Activated naive CD8-positive, alpha-beta T cell treated with anti-CD3 and anti-CD28 coated beads, Interleukin-2, amount 10 ng/mL, durations not matched to agents 7 days and 5 days (primary cell): ENCODE measurements at regions not wholly inside any gene's neighbourhood (a gene's known extent, or its start where the extent isn't known, plus 50 kb on each side); places are given as distances from the start of the nearest gene placed in this dataset.

Experiments used
- ATAC-seq: fragments of 150-1000 bp; cut with Tn5 transposase; one replicate; pipeline ENCODE4 v1.10.0; 2021; ENCODE audit warnings: low read depth, moderate library complexity
- POLR2A ChIA-PET: fragments of 350-600 bp; sonication (Branson Sonifier 250); formaldehyde crosslinking; loops from one replicate; lab custom pipeline; 2021; ENCODE audit warnings: antibody characterized with exemption; lab: Charles Lee
- DNase-seq: peaks from one replicate; pipeline ENCODE4 v3.0.0; 2021
- H3K27ac Mint-ChIP-seq: one replicate; pipeline ENCODE4 v1.8.0; 2022; ENCODE audit warnings: mild to moderate bottlenecking, mixed read lengths
- H3K27me3 Mint-ChIP-seq: one replicate; pipeline ENCODE4 v1.8.0; 2022; ENCODE audit warnings: mild to moderate bottlenecking, moderate library complexity, mixed read lengths
- H3K36me3 Mint-ChIP-seq: one replicate; pipeline ENCODE4 v1.8.0; 2021; ENCODE audit warnings: mild to moderate bottlenecking, mixed read lengths
- H3K4me1 Mint-ChIP-seq: one replicate; pipeline ENCODE4 v1.8.0; 2021; ENCODE audit warnings: mixed read lengths
- H3K4me3 Mint-ChIP-seq: one replicate; pipeline ENCODE4 v1.8.0; 2022; ENCODE audit warnings: mild to moderate bottlenecking, moderate library complexity, mixed read lengths
- H3K9me3 Mint-ChIP-seq: one replicate; pipeline ENCODE4 v1.8.0; 2021; ENCODE audit warnings: mixed read lengths

DNA sequence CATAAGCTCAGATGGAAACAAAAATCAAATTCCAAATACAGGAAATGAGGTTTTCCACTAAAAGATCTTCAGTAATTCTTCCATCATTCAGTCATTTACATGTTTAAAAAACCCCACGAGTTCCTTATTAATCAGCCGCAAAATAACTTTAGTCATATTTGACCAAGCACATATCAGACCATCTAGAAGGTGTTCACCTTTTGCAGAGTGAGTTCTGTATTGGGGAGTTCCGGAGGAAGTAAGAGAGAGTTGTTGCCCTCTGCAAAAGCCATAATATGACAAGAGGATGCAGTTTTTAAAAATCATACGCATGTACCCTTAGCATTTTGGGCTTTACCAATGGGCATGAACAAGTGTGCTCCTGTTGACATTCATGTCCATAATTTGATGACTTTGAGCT, 61.6 kb downstream of the CCR1 start:
- H3K4me1 Mint-ChIP-seq: peaks cover 22% of the 10 kb centered on the region
- H3K27me3 Mint-ChIP-seq: peaks cover 2% of the 10 kb centered on the region
- H3K9me3 Mint-ChIP-seq: peaks cover 11% of the 10 kb centered on the region
- H3K27ac Mint-ChIP-seq: peak overlapping the region; percentile 60
- DNase-seq: no peak
- POLR2A ChIA-PET: interaction anchor here (0.6 to 0.7 kb wide), 2 partner anchors 46 to 61 kb away, joined by 3 to 4 read pairs; no protein-coding TSS in a partner anchor
- ATAC-seq: no peak
- peak overlapping the region; percentile 25 for H3K4me3 Mint-ChIP-seq
- H3K36me3 Mint-ChIP-seq: peaks cover 17% of the 10 kb centered on the region

- DNase-seq (no peak), ATAC-seq (peak; percentile 95)
- Mint-ChIP-seq H3K27ac (peak overlapping the region; percentile 62), H3K4me1 (peaks cover 22% of the 10 kb centered on the region), H3K9me3 (peaks cover 12% of the 10 kb centered on the region), H3K27me3 (peaks cover 2% of the 10 kb centered on the region), H3K36me3 (peaks cover 17% of the 10 kb centered on the region), H3K4me3 (peak overlapping the region; percentile 38)
- POLR2A ChIA-PET: no interaction called here
These were observed 62.1 kb downstream of the CCR1 start for GRCh38 chr3:46146021-46146420.

DNA sequence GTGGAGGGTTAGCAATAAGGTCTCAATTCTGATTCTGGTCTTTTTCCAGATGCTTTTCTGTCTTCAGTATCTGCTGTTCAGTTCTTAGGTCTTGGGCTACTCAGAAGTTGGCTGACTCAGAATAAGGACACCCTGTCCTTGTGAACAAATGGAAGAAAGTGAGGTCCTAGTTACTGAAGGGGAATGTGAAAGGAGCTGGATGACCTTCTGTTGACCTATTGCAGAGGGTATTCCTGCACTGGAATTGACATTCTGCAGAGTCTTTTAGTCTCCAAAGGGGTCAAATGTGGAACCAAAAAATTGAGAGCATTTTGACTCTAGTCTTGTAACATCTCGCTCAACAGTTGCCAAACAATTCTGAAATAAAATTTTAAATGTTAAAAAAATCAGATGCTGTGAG, 63.0 kb downstream of the CCR1 start:
- ATAC-seq (no peak), DNase-seq (no peak)
- Mint-ChIP-seq H3K4me1 (peaks cover 22% of the 10 kb centered on the region), H3K27me3 (peaks cover 2% of the 10 kb centered on the region), H3K27ac (no peak overlapping the region), H3K4me3 (no peak overlapping the region), H3K36me3 (peaks cover 17% of the 10 kb centered on the region), H3K9me3 (peaks cover 13% of the 10 kb centered on the region)
- POLR2A ChIA-PET: no interaction called here

DNA sequence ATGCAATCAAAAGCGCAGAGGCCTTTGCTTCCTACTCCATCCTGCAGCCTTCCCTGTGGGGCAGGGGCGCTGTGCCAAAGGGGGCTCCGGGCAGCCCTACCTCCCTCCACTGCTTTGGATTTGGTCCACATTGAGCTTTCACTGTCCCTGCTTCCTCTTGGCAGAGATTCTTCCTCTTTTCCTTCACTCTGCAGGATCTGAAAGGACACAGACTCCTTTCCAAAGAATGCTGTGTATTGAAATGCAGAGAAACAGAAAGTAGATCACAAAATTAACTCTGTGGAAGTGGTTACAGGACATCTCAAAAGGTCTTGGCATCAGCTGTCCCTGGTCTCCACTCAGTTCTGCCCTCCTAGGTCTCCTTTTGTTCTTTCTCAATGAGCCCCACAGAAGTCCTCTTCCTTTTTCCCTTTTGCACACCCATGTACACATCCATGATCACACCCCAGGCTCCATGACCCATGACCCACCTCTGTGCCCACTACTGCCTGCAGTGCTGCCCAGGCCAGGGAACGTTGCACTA, 64.1 kb downstream of the CCR1 start:
- DNase-seq: no peak
- no peak overlapping the region for H3K27ac Mint-ChIP-seq
- no peak for ATAC-seq
- no peak overlapping the region for H3K4me3 Mint-ChIP-seq
- H3K27me3 Mint-ChIP-seq: no peaks in the 10 kb centered on the region
- peaks cover 23% of the 10 kb centered on the region for H3K4me1 Mint-ChIP-seq
- peaks cover 17% of the 10 kb centered on the region for H3K36me3 Mint-ChIP-seq
- H3K9me3 Mint-ChIP-seq: peaks cover 16% of the 10 kb centered on the region
- POLR2A ChIA-PET: no interaction called here

- peaks cover 16% of the 10 kb centered on the region for H3K9me3 Mint-ChIP-seq
- no peak overlapping the region for H3K4me3 Mint-ChIP-seq
- ATAC-seq (no peak), DNase-seq (no peak)
- no peak overlapping the region for H3K27ac Mint-ChIP-seq
- no peaks in the 10 kb centered on the region for H3K27me3 Mint-ChIP-seq
- peaks cover 18% of the 10 kb centered on the region for H3K36me3 Mint-ChIP-seq
- POLR2A ChIA-PET: interaction anchor here (1.5 kb wide), 1 partner anchor 12 kb away, joined by 3 read pairs; no protein-coding TSS in a partner anchor
- peaks cover 24% of the 10 kb centered on the region for H3K4me1 Mint-ChIP-seq
These were observed 66.3 kb downstream of the CCR1 start for GRCh38 chr3:46141813-46142212.

DNA sequence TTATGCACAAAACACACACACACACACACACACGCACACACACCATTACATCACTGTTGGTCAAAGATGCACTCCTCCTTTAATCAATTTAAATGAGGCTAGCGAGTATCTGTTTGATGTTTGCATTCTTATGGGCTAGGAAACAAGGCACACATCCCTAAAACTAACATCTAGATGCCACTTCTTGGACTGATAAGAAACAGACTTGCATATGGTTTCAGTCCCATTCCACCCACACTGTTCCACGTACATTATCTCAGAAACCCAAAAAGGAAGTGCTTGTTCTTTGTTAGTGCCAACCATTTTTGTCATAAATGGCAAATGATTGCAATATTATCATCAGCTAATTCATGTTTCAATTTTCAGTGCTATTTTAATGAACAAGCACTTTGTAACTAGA, 69.5 kb downstream of the CCR1 start:
- H3K4me1 Mint-ChIP-seq: peaks cover 6% of the 10 kb centered on the region
- no peak overlapping the region for H3K4me3 Mint-ChIP-seq
- H3K27me3 Mint-ChIP-seq: no peaks in the 10 kb centered on the region
- H3K27ac Mint-ChIP-seq: no peak overlapping the region
- peaks cover 4% of the 10 kb centered on the region for H3K36me3 Mint-ChIP-seq
- H3K9me3 Mint-ChIP-seq: peaks cover 10% of the 10 kb centered on the region
- no peak for DNase-seq
- POLR2A ChIA-PET: no interaction called here
- no peak for ATAC-seq

DNA sequence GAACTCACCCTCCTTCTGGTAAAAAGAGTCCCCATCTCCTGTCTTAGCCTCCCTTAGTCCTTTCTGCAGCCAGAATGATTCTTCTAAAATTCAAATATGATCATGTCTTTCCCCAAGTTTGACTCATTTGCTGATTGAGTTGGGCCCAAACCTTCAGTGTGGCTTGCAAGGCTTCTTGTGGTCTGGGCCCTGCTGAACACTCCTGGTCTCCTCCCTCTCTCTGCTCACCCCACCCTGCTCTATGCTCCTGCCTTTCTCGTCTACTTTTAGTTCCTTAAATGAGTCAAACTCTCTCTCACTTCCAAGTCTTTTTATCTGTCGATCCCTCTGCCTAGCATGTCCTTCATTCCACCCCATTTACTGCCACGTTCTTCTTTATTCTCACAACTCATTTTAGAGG, 72.6 kb downstream of the CCR1 start:
- Mint-ChIP-seq H3K27ac (no peak overlapping the region), H3K36me3 (peaks cover 5% of the 10 kb centered on the region), H3K4me1 (peaks cover 7% of the 10 kb centered on the region), H3K27me3 (no peaks in the 10 kb centered on the region), H3K4me3 (no peak overlapping the region), H3K9me3 (peaks cover 6% of the 10 kb centered on the region)
- no peak for DNase-seq
- POLR2A ChIA-PET: no interaction called here
- ATAC-seq: peak; percentile 95

DNA sequence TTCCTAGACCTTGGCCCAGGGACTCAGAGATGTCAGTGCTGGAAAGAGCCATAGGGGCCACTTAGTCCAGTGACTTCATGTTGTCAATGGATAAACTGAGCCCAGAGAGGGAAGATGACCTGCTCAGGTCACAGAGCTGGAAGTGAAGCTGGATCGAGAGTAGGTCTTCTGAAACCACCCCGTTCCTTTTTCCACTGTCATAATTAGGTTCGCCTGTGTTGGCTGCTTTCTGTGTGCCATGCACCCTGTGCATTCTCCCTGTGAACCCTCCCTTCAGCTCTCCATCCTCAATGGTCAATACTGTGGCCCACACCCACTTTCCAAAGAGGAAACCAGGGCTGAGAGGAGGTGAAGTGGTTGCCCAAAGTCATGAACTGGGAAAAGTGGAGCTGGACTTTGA, 74.8 kb downstream of the CCR1 start:
- peaks cover 26% of the 10 kb centered on the region for H3K4me1 Mint-ChIP-seq
- H3K27me3 Mint-ChIP-seq: no peaks in the 10 kb centered on the region
- peaks cover 4% of the 10 kb centered on the region for H3K9me3 Mint-ChIP-seq
- no peak overlapping the region for H3K4me3 Mint-ChIP-seq
- H3K27ac Mint-ChIP-seq: no peak overlapping the region
- ATAC-seq: no peak
- peaks cover 18% of the 10 kb centered on the region for H3K36me3 Mint-ChIP-seq
- DNase-seq: no peak
- POLR2A ChIA-PET: interaction anchor here (1.0 to 1.4 kb wide), 2 partner anchors 44 to 74 kb away, joined by 3 to 4 read pairs; partner anchors contain the start of gene CCR1

- Mint-ChIP-seq H3K27me3 (no peaks in the 10 kb centered on the region), H3K9me3 (peaks cover 3% of the 10 kb centered on the region), H3K27ac (no peak overlapping the region), H3K4me3 (no peak overlapping the region), H3K36me3 (peaks cover 19% of the 10 kb centered on the region), H3K4me1 (peaks cover 29% of the 10 kb centered on the region)
- ATAC-seq (no peak), DNase-seq (no peak)
- POLR2A ChIA-PET: no interaction called here
These were observed 75.5 kb downstream of the CCR1 start for GRCh38 chr3:46132565-46132964.

- Mint-ChIP-seq H3K4me3 (no peak overlapping the region), H3K9me3 (peaks cover 3% of the 10 kb centered on the region), H3K27me3 (no peaks in the 10 kb centered on the region), H3K27ac (no peak overlapping the region), H3K36me3 (peaks cover 19% of the 10 kb centered on the region), H3K4me1 (peaks cover 35% of the 10 kb centered on the region)
- DNase-seq (no peak), ATAC-seq (no peak)
- POLR2A ChIA-PET: no interaction called here
These were observed 76.1 kb downstream of the CCR1 start for GRCh38 chr3:46131884-46132450.

DNA sequence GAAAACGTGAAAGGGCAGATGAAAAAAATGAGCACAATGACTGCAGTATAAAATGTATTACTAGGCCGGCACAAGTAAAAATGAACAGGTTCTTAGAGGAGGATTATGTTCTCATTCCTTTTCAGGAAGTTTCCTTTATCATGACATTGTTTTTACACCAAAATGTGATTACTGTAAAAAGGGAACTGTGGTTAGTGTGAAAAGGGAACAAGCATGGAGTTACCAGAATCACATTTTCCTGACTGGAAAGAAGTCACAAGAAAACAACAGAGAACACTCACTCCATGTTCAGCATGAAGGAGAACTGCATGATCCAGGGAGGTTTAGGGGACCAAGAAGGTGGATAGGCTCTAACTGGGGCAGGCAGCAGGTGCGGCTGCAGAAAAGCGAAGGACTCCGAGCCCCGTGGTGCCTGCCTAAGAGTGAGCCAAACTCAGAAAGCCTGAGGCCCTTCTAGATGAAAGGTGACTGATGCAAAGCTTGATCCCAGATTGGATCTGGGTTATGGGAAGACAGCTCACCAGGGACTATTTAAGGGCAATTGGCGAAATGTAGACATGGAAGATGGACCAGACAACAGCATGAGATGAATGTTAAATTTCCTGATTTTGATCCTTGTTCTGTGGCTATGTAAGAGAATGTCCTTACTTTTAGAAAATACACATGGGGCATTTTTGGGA, 77.3 kb downstream of the CCR1 start:
- POLR2A ChIA-PET: no interaction called here
- Mint-ChIP-seq H3K4me3 (peak overlapping the region; percentile 43), H3K4me1 (peaks cover 35% of the 10 kb centered on the region), H3K27me3 (peaks cover 4% of the 10 kb centered on the region), H3K27ac (peak overlapping the region; percentile 68), H3K36me3 (peaks cover 28% of the 10 kb centered on the region), H3K9me3 (peaks cover 10% of the 10 kb centered on the region)
- ATAC-seq (no peak), DNase-seq (no peak)

DNA sequence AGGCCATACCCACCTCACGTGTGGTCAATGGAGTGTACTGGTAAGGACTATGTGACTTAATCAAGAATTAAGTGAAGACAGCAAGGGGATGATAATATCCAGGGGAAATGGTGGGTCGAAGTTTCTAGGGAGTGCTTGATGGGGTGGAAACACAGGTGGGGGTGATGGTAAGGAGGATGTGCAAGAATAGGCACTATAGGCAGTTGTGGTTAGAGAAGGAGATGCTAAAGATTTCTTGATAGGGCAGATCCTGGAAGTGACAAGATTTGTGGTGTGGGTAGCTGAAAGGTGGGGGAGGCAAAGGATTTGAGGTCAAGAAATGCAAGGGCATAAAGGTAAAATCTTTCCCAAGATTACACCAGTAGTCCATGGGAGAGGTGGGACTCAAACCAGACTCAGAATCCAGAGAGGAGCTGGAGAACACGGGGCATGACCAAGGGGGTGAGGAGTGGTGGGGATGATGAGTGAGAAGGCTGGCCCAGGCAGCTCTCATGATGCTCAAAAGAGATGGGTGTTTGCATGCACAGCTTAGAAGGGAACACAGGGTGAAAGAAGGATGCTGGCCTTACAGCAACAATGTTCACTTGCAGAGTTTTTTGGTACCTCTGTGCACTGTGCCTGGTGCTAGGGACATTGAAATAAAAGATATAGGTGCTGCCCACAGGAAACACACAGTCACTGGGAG, 78.4 kb downstream of the CCR1 start:
- H3K4me3 Mint-ChIP-seq: peak overlapping the region; percentile 43
- H3K4me1 Mint-ChIP-seq: peaks cover 35% of the 10 kb centered on the region
- H3K27me3 Mint-ChIP-seq: peaks cover 9% of the 10 kb centered on the region
- POLR2A ChIA-PET: interaction anchor here (0.9 kb wide), 3 partner anchors 12 to 32 kb away, joined by 3 to 5 read pairs (median 3); no protein-coding TSS in a partner anchor
- ATAC-seq: peak; percentile 87
- H3K9me3 Mint-ChIP-seq: peaks cover 10% of the 10 kb centered on the region
- peaks cover 30% of the 10 kb centered on the region for H3K36me3 Mint-ChIP-seq
- DNase-seq: no peak
- peak overlapping the region; percentile 68 for H3K27ac Mint-ChIP-seq

- peaks cover 42% of the 10 kb centered on the region for H3K4me1 Mint-ChIP-seq
- peaks cover 13% of the 10 kb centered on the region for H3K9me3 Mint-ChIP-seq
- peaks cover 9% of the 10 kb centered on the region for H3K27me3 Mint-ChIP-seq
- peaks cover 38% of the 10 kb centered on the region for H3K36me3 Mint-ChIP-seq
- DNase-seq (no peak), ATAC-seq (no peak)
- POLR2A ChIA-PET: interaction anchor here (1.0 to 1.7 kb wide), 2 partner anchors 14 to 81 kb away, joined by 3 read pairs; partner anchors contain the start of gene CCR1
- H3K27ac Mint-ChIP-seq: peak overlapping the region; percentile 32
- H3K4me3 Mint-ChIP-seq: peak overlapping the region; percentile 14
These were observed 80.6 kb downstream of the CCR1 start for GRCh38 chr3:46127503-46127902.
